HEK293T (cell line): ENCODE measurements at regions not wholly inside any gene's neighbourhood (a gene's known extent, or its start where the extent isn't known, plus 50 kb on each side); places are given as distances from the start of the nearest gene placed in this dataset.

Source experiments
- CTCF ChIA-PET: fragments of 350-600 bp; formaldehyde crosslinking; extraction: SDS; loops from one replicate; lab custom pipeline; 2021; ENCODE audit warnings: antibody characterized with exemption, inconsistent platforms; lab: Yijun Ruan, JAX
- POLR2A ChIA-PET: fragments of 350-600 bp; formaldehyde crosslinking; extraction: SDS; loops from one replicate; lab custom pipeline; 2020; ENCODE audit warnings: antibody characterized with exemption, inconsistent platforms; lab: Yijun Ruan, JAX
- DNase-seq: peaks from one replicate; pipeline ENCODE4 v3.0.0; 2012; ENCODE audit warnings: mixed read lengths; ENCODE audit errors: extremely low spot score
- ARNT ChIP-seq: fragments of 450-650 bp; IDR thresholded peaks from 2 replicates; pipeline ENCODE4 v1.6.1; 2017; ENCODE audit warnings: mild to moderate bottlenecking
- BHLHE40 ChIP-seq: fragments of 450-650 bp; IDR thresholded peaks from 2 replicates; pipeline ENCODE4 v1.6.1; 2016; ENCODE audit warnings: mild to moderate bottlenecking, moderate library complexity, borderline replicate concordance
- CTBP1 ChIP-seq: fragments of 450-650 bp; IDR thresholded peaks from 2 replicates; pipeline ENCODE4 v1.6.1; 2016; ENCODE audit warnings: borderline replicate concordance
- ELF4 ChIP-seq: fragments of 450-650 bp; IDR thresholded peaks from 2 replicates; pipeline ENCODE4 v1.6.1; 2017; ENCODE audit warnings: antibody characterized with exemption
- FOXA1 ChIP-seq: fragments of 450-650 bp; IDR thresholded peaks from 2 replicates; pipeline ENCODE4 v1.6.1; 2016; ENCODE audit warnings: mild to moderate bottlenecking
- FOXK2 ChIP-seq: fragments of 450-650 bp; IDR thresholded peaks from 2 replicates; pipeline ENCODE4 v1.6.1; 2016; ENCODE audit warnings: mild to moderate bottlenecking
- FOXM1 ChIP-seq: fragments of 450-650 bp; IDR thresholded peaks from 2 replicates; pipeline ENCODE4 v1.6.1; 2017; ENCODE audit warnings: mild to moderate bottlenecking, borderline replicate concordance
- HDGF ChIP-seq: fragments of 450-650 bp; IDR thresholded peaks from 2 replicates; pipeline ENCODE4 v1.6.1; 2017; ENCODE audit warnings: antibody characterized with exemption, borderline replicate concordance
- L3MBTL2 ChIP-seq: fragments of 450-650 bp; conservative IDR thresholded peaks from 2 replicates; pipeline ENCODE4 v1.6.1; 2016; ENCODE audit warnings: mild to moderate bottlenecking
- LEF1 ChIP-seq: fragments of 450-650 bp; IDR thresholded peaks from 2 replicates; pipeline ENCODE4 v1.6.1; 2017; ENCODE audit warnings: mild to moderate bottlenecking, borderline replicate concordance
- NFRKB ChIP-seq: fragments of 450-650 bp; IDR thresholded peaks from 2 replicates; pipeline ENCODE4 v1.6.1; 2016; ENCODE audit warnings: mild to moderate bottlenecking, moderate library complexity
- PKNOX1 ChIP-seq: fragments of 450-650 bp; IDR thresholded peaks from 2 replicates; pipeline ENCODE4 v1.6.1; 2016
- SP1 ChIP-seq: fragments of 450-650 bp; IDR thresholded peaks from 2 replicates; pipeline ENCODE4 v1.6.1; 2017
- SUZ12 ChIP-seq: fragments of 450-650 bp; IDR thresholded peaks from 2 replicates; pipeline ENCODE4 v1.6.1; 2016; ENCODE audit warnings: mild to moderate bottlenecking
- TARDBP ChIP-seq: fragments of 450-650 bp; IDR thresholded peaks from 2 replicates; pipeline ENCODE4 v1.6.1; 2016
- ZNF384 ChIP-seq: fragments of 450-650 bp; IDR thresholded peaks from 2 replicates; pipeline ENCODE4 v1.6.1; 2016

- DNase-seq = no peak
- CTCF ChIA-PET = no interaction called here
- POLR2A ChIA-PET = no interaction called here
Observed at GRCh38 chr12:43057566-43057965, 468.0 kb upstream of the PRICKLE1 start.

GRCh38 chr12:43054085-43054484 lies 464.5 kb upstream of the PRICKLE1 start:
- no peak for DNase-seq
- ChIA-PET POLR2A (no interaction called here), CTCF (no interaction called here)
- TF ChIP-seq ARNT (no peak), FOXM1 (no peak), PKNOX1 (no peak), NFRKB (no peak), ZNF384 (no peak), SUZ12 (no peak), BHLHE40 (no peak), FOXK2 (no peak), TARDBP (no peak), CTBP1 (no peak), SP1 (no peak), L3MBTL2 (no peak), FOXA1 (no peak), LEF1 (no peak), ELF4 (no peak), HDGF (no peak)

More at GRCh38 chr12:43057566-43057965, 468.0 kb upstream of the PRICKLE1 start:
- TF ChIP-seq TARDBP = no peak
- no peak for TF ChIP-seq FOXK2
- no peak for TF ChIP-seq CTBP1
- no peak for TF ChIP-seq BHLHE40
- TF ChIP-seq NFRKB = no peak
- TF ChIP-seq SP1 = no peak
- TF ChIP-seq PKNOX1 = no peak
- no peak for TF ChIP-seq FOXA1
- no peak for TF ChIP-seq HDGF
- no peak for TF ChIP-seq ARNT
- no peak for TF ChIP-seq SUZ12
- no peak for TF ChIP-seq L3MBTL2
- TF ChIP-seq ZNF384 = no peak

- CTCF ChIA-PET = interaction anchor here (0.5 kb wide), 1 partner anchor 1117 kb away, joined by 5 read pairs; no protein-coding TSS in a partner anchor
- POLR2A ChIA-PET = no interaction called here
- no peak for DNase-seq
- TF ChIP-seq CTBP1 (no peak), LEF1 (no peak), ELF4 (no peak), HDGF (no peak), FOXM1 (no peak), BHLHE40 (no peak)
Observed at GRCh38 chr12:43052441-43052840, 462.9 kb upstream of the PRICKLE1 start.

- TF ChIP-seq SUZ12 = no peak
- no peak for TF ChIP-seq FOXM1
- no peak for TF ChIP-seq FOXA1
- no peak for TF ChIP-seq LEF1
- no peak for TF ChIP-seq FOXK2
- no peak for TF ChIP-seq TARDBP
- TF ChIP-seq HDGF = no peak
- no peak for TF ChIP-seq L3MBTL2
- TF ChIP-seq PKNOX1 = no peak
- no peak for TF ChIP-seq SP1
- no peak for TF ChIP-seq ZNF384
- no peak for TF ChIP-seq CTBP1
- no peak for TF ChIP-seq ELF4
- TF ChIP-seq BHLHE40 = no peak
- TF ChIP-seq NFRKB = no peak
- TF ChIP-seq ARNT = no peak
- POLR2A ChIA-PET = no interaction called here
- CTCF ChIA-PET = no interaction called here
- no peak for DNase-seq
Observed at GRCh38 chr12:43044241-43044640, 454.7 kb upstream of the PRICKLE1 start.

GRCh38 chr12:43038991-43039390 lies 449.4 kb upstream of the PRICKLE1 start:
- TF ChIP-seq L3MBTL2 (no peak), FOXA1 (no peak), BHLHE40 (no peak), CTBP1 (no peak), ELF4 (no peak), HDGF (no peak), LEF1 (no peak), TARDBP (no peak)
- CTCF ChIA-PET = interaction anchor here (0.7 kb wide), 2 partner anchors 169 to 309 kb away, joined by 3 to 11 read pairs; no protein-coding TSS in a partner anchor
- POLR2A ChIA-PET = interaction anchor here (0.7 kb wide), 1 partner anchor 16 kb away, joined by 3 read pairs; no protein-coding TSS in a partner anchor
- no peak for DNase-seq

- CTCF ChIA-PET = no interaction called here
- POLR2A ChIA-PET = no interaction called here
- no peak for DNase-seq
- TF ChIP-seq BHLHE40 (no peak), TARDBP (no peak), ELF4 (no peak), SP1 (no peak), NFRKB (no peak), SUZ12 (no peak), PKNOX1 (no peak), CTBP1 (no peak), FOXM1 (no peak), ARNT (no peak), HDGF (no peak), FOXK2 (no peak), ZNF384 (no peak), FOXA1 (no peak)
Observed at GRCh38 chr12:43029971-43030370, 440.4 kb upstream of the PRICKLE1 start.
